Muscle of leg (tissue), 3 donors: ENCODE measurements at regions not wholly inside any gene's neighbourhood (a gene's known extent, or its start where the extent isn't known, plus 50 kb on each side); places are given as distances from the start of the nearest gene placed in this dataset.
A peak's percentile ranks its signal among the peaks of the same experiment; 100 is the strongest.

ENCODE experiments used
- DNase-seq: peaks from one replicate; pipeline ENCODE4 v3.0.0; 2013
- H3K27ac ChIP-seq: one replicate; pipeline ENCODE4 v1.5.1; 2013; ENCODE audit warnings: mild to moderate bottlenecking, low read length, control low read depth
- H3K27me3 ChIP-seq: one replicate; pipeline ENCODE4 v1.6.1; 2013; ENCODE audit warnings: low read length; ENCODE audit not compliant: control insufficient read depth, insufficient read depth
- H3K36me3 ChIP-seq: one replicate; pipeline ENCODE4 v1.6.1; 2013; ENCODE audit warnings: low read length; ENCODE audit not compliant: control insufficient read depth, insufficient read depth
- H3K4me1 ChIP-seq: one replicate; pipeline ENCODE4 v1.6.1; 2013; ENCODE audit warnings: low read length; ENCODE audit not compliant: control insufficient read depth, insufficient read depth
- H3K4me3 ChIP-seq: one replicate; pipeline ENCODE4 v1.5.1; 2013; ENCODE audit warnings: low read length, control low read depth
- H3K9me3 ChIP-seq: replicated peaks from 2 replicates; pipeline ENCODE4 v1.6.1; 2013; ENCODE audit warnings: low read depth, low read length; ENCODE audit not compliant: control insufficient read depth
- WGBS: methylation state at CpG from one replicate; pipeline ENCODE4 v1.1.5; 2013; ENCODE audit warnings: missing lambda C conversion rate; ENCODE audit not compliant: insufficient coverage; 5-methylcytosine and 5-hydroxymethylcytosine counted together

GRCh38 chr5:98442448-98442847 lies 331.0 kb upstream of the RGMB start:
- no CpG with 5 or more reads among the region's 1 CpG for WGBS
- Histone ChIP-seq H3K4me3 (no peak overlapping the region), H3K9me3 (peaks cover 17% of the 10 kb centered on the region), H3K4me1 (no peaks in the 10 kb centered on the region), H3K36me3 (no peaks in the 10 kb centered on the region), H3K27me3 (no peaks in the 10 kb centered on the region), H3K27ac (no peak overlapping the region)
- no peak for DNase-seq

GRCh38 chr5:98443881-98444280 lies 329.6 kb upstream of the RGMB start:
- no CpG with 5 or more reads among the region's 1 CpG for WGBS

GRCh38 chr5:98453296-98453695 lies 320.2 kb upstream of the RGMB start:
- no CpG with 5 or more reads among the region's 1 CpG for WGBS
- peak; percentile 18 for DNase-seq

More at GRCh38 chr5:98443881-98444280, 329.6 kb upstream of the RGMB start:
- Histone ChIP-seq H3K9me3 (peaks cover 17% of the 10 kb centered on the region), H3K36me3 (no peaks in the 10 kb centered on the region), H3K27me3 (no peaks in the 10 kb centered on the region), H3K27ac (no peak overlapping the region), H3K4me1 (no peaks in the 10 kb centered on the region), H3K4me3 (no peak overlapping the region)
- DNase-seq, result no peak

GRCh38 chr5:98454407-98454806 lies 319.1 kb upstream of the RGMB start:
- peak overlapping the region; percentile 8 for H3K27ac ChIP-seq
- H3K4me1 ChIP-seq, result no peaks in the 10 kb centered on the region
- H3K36me3 ChIP-seq, result no peaks in the 10 kb centered on the region
- H3K27me3 ChIP-seq, result no peaks in the 10 kb centered on the region
- DNase-seq, result no peak
- H3K9me3 ChIP-seq, result no peaks in the 10 kb centered on the region
- H3K4me3 ChIP-seq, result no peak overlapping the region
- WGBS, result no CpG with 5 or more reads among the region's 1 CpG

More at GRCh38 chr5:98453296-98453695, 320.2 kb upstream of the RGMB start:
- no peak overlapping the region for H3K4me3 ChIP-seq
- no peaks in the 10 kb centered on the region for H3K36me3 ChIP-seq
- H3K27me3 ChIP-seq, result no peaks in the 10 kb centered on the region
- no peak overlapping the region for H3K27ac ChIP-seq
- H3K4me1 ChIP-seq, result no peaks in the 10 kb centered on the region
- no peaks in the 10 kb centered on the region for H3K9me3 ChIP-seq

- H3K4me3 ChIP-seq, result no peak overlapping the region
- H3K4me1 ChIP-seq, result no peaks in the 10 kb centered on the region
- DNase-seq, result peak; percentile 96
- no CpG with 5 or more reads among the region's 4 CpGs for WGBS
- H3K36me3 ChIP-seq, result no peaks in the 10 kb centered on the region
- peak overlapping the region; percentile 76 for H3K27ac ChIP-seq
- H3K9me3 ChIP-seq, result no peaks in the 10 kb centered on the region
- H3K27me3 ChIP-seq, result no peaks in the 10 kb centered on the region
Observed at GRCh38 chr5:98454904-98455303, 318.6 kb upstream of the RGMB start.

- WGBS, result no CpG with 5 or more reads among the region's 3 CpGs
- Histone ChIP-seq H3K9me3 (no peaks in the 10 kb centered on the region), H3K4me3 (no peak overlapping the region), H3K4me1 (no peaks in the 10 kb centered on the region), H3K27me3 (no peaks in the 10 kb centered on the region), H3K36me3 (no peaks in the 10 kb centered on the region), H3K27ac (peak overlapping the region; percentile 76)
- DNase-seq, result no peak
Observed at GRCh38 chr5:98455665-98456064, 317.8 kb upstream of the RGMB start.

DNA sequence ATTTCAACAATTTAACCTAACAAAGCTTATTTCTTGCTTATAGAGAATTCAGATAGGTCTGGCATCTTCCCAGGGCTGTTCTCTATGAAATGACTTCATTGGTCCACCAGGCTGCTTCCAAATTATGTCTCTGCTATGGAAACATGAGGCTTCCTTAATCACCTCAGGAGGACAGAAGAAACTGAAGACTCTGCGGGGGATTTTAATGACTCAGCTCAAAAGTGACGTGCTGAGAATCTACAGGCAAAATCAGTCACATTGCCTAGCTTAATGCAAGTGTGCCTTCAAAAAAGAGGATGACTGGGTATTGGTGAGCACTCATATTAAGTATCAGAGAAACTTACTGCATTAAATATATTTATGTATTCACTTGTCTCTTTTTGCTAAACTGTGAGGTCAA lies 315.5 kb upstream of the RGMB start:
- peak; percentile 17 for DNase-seq
- no peak overlapping the region for H3K4me3 ChIP-seq

DNA sequence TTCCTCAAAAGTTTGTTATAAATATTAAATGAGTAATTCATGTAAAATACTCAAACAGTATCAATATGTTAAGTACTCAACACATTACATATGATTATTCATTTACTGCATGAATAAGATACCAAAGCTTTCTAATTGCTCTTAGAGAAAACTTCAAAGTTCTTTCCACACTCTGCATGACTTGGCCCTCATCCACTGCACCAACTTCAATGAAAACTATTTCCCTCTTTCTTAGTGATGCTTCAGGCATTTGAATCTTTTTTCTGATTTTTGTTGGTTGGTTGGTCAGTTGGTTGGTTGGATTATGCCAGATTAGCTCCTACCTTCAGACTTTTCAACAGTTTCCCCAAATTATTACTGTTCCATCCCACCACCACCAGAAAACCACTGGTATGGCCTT lies 314.7 kb upstream of the RGMB start:
- no peaks in the 10 kb centered on the region for H3K27me3 ChIP-seq
- H3K27ac ChIP-seq, result no peak overlapping the region
- no peaks in the 10 kb centered on the region for H3K4me1 ChIP-seq
- H3K36me3 ChIP-seq, result no peaks in the 10 kb centered on the region
- DNase-seq, result no peak
- no peaks in the 10 kb centered on the region for H3K9me3 ChIP-seq
- H3K4me3 ChIP-seq, result no peak overlapping the region

More for the DNA sequence above, 315.5 kb upstream of the RGMB start:
- Histone ChIP-seq H3K27me3 (no peaks in the 10 kb centered on the region), H3K4me1 (no peaks in the 10 kb centered on the region), H3K9me3 (no peaks in the 10 kb centered on the region), H3K27ac (no peak overlapping the region), H3K36me3 (no peaks in the 10 kb centered on the region)
- WGBS, result 39% methylated on average over 2 of the region's 2 CpGs

GRCh38 chr5:98460536-98460935 lies 312.9 kb upstream of the RGMB start:
- H3K27me3 ChIP-seq, result no peaks in the 10 kb centered on the region
- WGBS, result no CpG with 5 or more reads among the region's 1 CpG
- DNase-seq, result no peak
- H3K9me3 ChIP-seq, result no peaks in the 10 kb centered on the region
- H3K4me1 ChIP-seq, result no peaks in the 10 kb centered on the region
- H3K36me3 ChIP-seq, result no peaks in the 10 kb centered on the region
- H3K4me3 ChIP-seq, result no peak overlapping the region
- H3K27ac ChIP-seq, result no peak overlapping the region

DNA sequence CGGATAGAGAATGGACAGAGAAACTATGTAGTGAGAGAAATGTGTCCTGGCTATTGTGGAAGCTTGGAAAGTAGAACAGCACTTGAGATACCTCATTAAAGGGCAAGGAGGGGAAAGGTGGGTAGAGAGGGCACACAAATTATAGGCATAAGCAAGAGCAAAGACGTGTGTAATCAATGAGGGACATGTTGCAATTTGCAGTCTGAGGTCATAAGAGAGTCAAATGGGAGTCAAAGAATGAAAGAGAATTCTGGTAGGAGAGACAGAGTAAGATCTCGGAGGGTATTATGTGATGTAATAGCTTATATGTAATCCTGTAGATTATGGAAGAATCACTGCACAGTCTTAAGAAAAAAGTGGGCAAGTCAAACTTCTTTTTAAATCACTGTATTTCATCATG lies 312.0 kb upstream of the RGMB start:
- Histone ChIP-seq H3K9me3 (no peaks in the 10 kb centered on the region), H3K4me3 (no peak overlapping the region), H3K36me3 (no peaks in the 10 kb centered on the region), H3K4me1 (no peaks in the 10 kb centered on the region), H3K27me3 (no peaks in the 10 kb centered on the region), H3K27ac (no peak overlapping the region)
- DNase-seq, result no peak
- WGBS, result 75% methylated on average over 2 of the region's 3 CpGs

GRCh38 chr5:98463222-98463621 lies 310.2 kb upstream of the RGMB start:
- Histone ChIP-seq H3K9me3 (no peaks in the 10 kb centered on the region), H3K36me3 (no peaks in the 10 kb centered on the region), H3K4me1 (no peaks in the 10 kb centered on the region), H3K27me3 (no peaks in the 10 kb centered on the region), H3K4me3 (no peak overlapping the region), H3K27ac (no peak overlapping the region)
- WGBS, result no CpG with 5 or more reads among the region's 4 CpGs
- no peak for DNase-seq
